GM12874 (cell line): ENCODE measurements at regions not wholly inside any gene's neighbourhood (a gene's known extent, or its start where the extent isn't known, plus 50 kb on each side); places are given as distances from the start of the nearest gene placed in this dataset.

ENCODE experiments used
- TF ChIP-seq, protein P1 (sequence below): IDR thresholded peaks from 2 replicates; pipeline ENCODE4 v1.5.1; 2011; ENCODE audit warnings: low read depth, mild to moderate bottlenecking, control low read depth, low read length, moderate library complexity; ENCODE audit not compliant: insufficient read depth

DNA sequence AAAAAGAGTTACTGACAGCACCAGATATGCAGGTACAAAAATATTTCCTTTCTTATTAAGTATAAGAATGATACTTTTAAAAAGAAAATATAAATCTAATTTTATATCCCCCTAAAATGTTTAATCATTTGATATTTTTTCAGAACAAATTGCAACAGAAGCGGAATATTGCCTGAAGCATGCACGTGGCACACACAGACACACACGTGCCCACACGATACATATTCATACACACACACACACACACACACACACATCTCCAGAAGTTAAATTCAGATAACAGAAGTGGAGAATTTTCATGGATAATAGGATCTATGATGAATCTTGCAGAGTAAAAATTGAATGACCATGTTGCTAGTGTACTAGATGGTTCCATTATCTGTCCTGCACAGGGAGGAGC, 445.2 kb downstream of the GPAT3 start:
- TF ChIP-seq, protein P1, sequence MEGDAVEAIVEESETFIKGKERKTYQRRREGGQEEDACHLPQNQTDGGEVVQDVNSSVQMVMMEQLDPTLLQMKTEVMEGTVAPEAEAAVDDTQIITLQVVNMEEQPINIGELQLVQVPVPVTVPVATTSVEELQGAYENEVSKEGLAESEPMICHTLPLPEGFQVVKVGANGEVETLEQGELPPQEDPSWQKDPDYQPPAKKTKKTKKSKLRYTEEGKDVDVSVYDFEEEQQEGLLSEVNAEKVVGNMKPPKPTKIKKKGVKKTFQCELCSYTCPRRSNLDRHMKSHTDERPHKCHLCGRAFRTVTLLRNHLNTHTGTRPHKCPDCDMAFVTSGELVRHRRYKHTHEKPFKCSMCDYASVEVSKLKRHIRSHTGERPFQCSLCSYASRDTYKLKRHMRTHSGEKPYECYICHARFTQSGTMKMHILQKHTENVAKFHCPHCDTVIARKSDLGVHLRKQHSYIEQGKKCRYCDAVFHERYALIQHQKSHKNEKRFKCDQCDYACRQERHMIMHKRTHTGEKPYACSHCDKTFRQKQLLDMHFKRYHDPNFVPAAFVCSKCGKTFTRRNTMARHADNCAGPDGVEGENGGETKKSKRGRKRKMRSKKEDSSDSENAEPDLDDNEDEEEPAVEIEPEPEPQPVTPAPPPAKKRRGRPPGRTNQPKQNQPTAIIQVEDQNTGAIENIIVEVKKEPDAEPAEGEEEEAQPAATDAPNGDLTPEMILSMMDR, result no peak

DNA sequence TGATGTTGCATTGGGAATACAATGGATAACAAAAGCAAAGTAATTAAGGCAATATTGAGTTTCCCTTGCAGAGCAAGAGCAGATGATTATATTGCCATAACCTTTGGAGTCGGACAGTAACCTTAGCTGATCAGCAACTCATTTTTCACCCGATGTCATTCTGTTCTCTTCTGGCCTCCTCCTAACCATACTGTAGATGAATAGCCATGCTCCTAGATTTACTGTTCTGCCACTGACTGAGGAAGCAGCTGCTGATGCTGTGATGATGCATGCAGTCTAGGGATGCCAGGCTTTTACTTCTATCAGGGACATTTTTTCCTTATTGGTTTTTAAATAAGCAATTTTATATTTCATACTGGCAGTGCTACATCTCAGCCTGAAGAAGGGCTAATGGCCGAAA, 443.9 kb downstream of the GPAT3 start:
- TF ChIP-seq, protein P1, result no peak

DNA sequence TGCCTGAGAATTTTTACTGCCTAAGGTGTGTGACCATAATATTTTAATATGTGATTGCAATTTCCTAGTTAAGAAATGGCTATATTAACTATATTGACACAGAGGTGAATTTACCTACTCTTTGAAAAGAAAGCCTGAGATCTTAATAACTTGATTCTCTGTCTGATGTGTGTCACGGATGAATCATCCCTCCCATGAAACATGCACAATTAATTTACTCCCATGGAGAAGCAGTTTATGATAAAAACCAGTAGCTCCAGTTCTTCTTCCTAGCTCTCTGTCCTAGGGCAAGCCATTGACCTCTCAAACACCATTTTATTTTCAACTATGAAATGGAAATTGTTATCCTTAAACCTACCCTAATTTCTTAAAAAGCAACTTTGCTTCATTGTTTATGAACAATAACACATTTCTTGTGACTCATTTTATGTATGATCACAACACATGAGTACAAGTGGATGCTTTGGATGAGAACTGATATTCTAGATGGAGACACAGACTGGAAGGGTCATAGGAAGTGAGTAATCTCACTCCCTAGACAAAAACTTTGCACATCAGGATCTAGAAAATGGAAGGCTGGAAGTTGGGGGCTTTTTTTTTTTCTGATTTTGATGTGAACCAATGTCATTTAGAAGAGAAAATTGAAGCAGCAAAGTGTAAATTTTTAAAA, 438.3 kb downstream of the GPAT3 start:
- TF ChIP-seq, protein P1, result no peak

DNA sequence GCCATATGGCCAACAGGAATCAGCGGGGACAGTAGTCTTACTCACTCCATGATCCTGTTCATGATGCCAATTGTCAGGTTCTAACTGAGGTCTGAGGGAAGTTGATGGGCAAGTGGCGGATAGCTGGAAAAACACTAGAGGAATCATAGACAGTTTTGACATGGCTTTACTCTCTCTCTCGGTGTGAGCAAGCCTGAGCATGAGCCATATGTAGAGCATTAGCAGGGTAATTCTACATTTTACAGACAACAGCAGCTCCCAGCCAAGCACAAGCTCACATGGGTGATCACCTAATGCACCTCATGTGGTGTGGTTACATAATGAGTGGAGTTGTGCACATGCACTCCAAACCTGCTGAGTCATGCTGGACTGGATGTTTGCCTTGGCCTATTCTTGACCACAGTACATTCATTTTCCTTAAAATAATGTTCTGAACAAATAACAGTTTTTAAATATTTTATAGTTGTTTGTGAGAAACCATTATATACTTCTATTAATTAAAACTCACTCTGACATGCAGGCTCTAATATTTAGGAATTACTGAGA, 429.2 kb downstream of the GPAT3 start:
- TF ChIP-seq, protein P1, result no peak

DNA sequence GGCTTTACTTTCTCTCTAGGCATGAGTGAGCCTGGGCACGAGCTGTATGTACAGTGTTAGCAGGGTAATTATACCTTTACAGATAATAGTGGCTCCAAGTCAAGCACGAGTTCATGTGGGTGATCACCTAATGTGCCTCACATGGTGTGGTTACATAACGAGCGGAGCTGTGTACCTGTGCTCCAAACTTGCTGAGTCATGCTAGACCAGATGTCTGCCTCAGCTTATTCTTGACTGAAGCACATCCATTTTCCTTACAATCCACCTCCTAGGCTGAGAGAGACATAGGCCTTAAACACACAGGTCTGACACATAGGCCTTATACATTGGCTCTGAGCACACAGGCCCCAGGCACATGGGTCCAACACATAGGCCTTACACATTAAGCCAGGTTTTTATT, 426.6 kb downstream of the GPAT3 start:
- TF ChIP-seq, protein P1, result no peak

DNA sequence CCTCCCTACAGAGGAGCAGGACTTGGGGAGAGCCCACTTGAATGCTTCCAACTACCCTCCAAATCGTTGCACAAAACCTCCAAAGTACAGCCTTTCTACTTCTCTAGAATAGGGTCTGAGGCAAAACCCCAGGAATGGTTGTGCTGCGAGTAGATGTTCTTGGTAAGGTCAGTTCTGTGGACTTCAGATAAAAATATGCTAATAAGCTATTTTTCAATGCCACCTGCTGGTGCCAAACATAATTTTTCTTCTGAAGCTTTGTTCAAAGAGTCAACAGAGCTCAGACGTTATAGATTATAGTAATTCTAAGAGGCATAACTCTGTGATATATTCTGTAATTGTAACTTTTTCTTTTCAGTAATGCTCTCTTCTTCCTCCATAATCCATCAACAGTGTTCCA, 425.7 kb downstream of the GPAT3 start:
- TF ChIP-seq, protein P1, result no peak

DNA sequence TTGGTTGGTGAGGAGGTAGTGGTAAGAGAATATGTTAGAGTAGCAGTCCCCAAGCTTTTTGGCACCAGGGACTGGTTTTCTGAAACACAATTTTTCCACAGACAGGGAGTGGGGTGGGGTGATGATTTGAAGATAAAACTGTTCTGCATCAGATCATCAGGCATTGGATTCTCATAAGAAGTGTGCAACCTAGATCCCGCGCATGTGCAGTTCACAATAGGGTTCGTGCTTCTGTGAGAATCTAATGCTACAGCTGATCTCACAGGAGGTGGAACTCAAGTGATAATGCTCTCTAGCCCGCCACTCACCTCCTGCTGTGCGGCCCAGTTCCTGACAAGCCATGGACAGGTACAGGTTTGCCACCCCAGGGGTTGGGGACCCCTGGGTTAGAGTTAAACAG, 423.3 kb downstream of the GPAT3 start:
- TF ChIP-seq, protein P1, result no peak
